ENCODE measurements at regions not wholly inside any gene's neighbourhood (a gene's known extent, or its start where the extent isn't known, plus 50 kb on each side); places are given as distances from the start of the nearest gene placed in this dataset.

- Histone ChIP-seq H3K27me3 (ENCODE audit: insufficient read depth, low read length) (no peaks in the 10 kb centered on the region), H2AFZ (ENCODE audit: low read length) (peak overlapping the region; percentile 86), H3K36me3 (ENCODE audit: insufficient read depth, low read length) (no peaks in the 10 kb centered on the region), H3K9me3 (ENCODE audit: low read depth, low read length) (no peaks in the 10 kb centered on the region), H3K4me2 (ENCODE audit: insufficient read depth, low read length) (peak overlapping the region; percentile 67), H4K20me1 (ENCODE audit: insufficient read depth, low read length) (no peaks in the 10 kb centered on the region), H3K27ac (ENCODE audit: low read depth, low read length) (peak overlapping the region; percentile 33), H3K4me3 (ENCODE audit: insufficient read depth, low read length) (peak overlapping the region; percentile 22), H3K79me2 (ENCODE audit: insufficient read depth, low read length) (no peaks in the 10 kb centered on the region), H3K4me1 (ENCODE audit: insufficient read depth, low read length) (peaks cover 14% of the 10 kb centered on the region)
- DNase-seq (ENCODE audit: insufficient read length, low spot score, missing footprints): peak; percentile 87
- TF ChIP-seq CTCF (IDR thresholded peaks at IDR 0.05; ENCODE audit: extremely low read depth, low read depth, low read length): no peak
Measured at GRCh38 chr10:31157123-31158010, 125.7 kb upstream of the ZNF438 start.

- no peaks in the 10 kb centered on the region for H4K20me1 ChIP-seq (ENCODE audit: insufficient read depth, low read length)
- H3K79me2 ChIP-seq (ENCODE audit: insufficient read depth, low read length): no peaks in the 10 kb centered on the region
- TF ChIP-seq CTCF (IDR thresholded peaks at IDR 0.05; ENCODE audit: extremely low read depth, low read depth, low read length): no peak
- peak overlapping the region; percentile 67 for H3K4me2 ChIP-seq (ENCODE audit: insufficient read depth, low read length)
- H3K9me3 ChIP-seq (ENCODE audit: low read depth, low read length): no peaks in the 10 kb centered on the region
- no peaks in the 10 kb centered on the region for H3K27me3 ChIP-seq (ENCODE audit: insufficient read depth, low read length)
- H3K4me3 ChIP-seq (ENCODE audit: insufficient read depth, low read length): no peak overlapping the region
- H3K4me1 ChIP-seq (ENCODE audit: insufficient read depth, low read length): peaks cover 14% of the 10 kb centered on the region
- H3K36me3 ChIP-seq (ENCODE audit: insufficient read depth, low read length): no peaks in the 10 kb centered on the region
- H2AFZ ChIP-seq (ENCODE audit: low read length): peak overlapping the region; percentile 86
- DNase-seq (ENCODE audit: insufficient read length, low spot score, missing footprints): no peak
- H3K27ac ChIP-seq (ENCODE audit: low read depth, low read length): peak overlapping the region; percentile 33
Measured at GRCh38 chr10:31158011-31158658, 126.5 kb upstream of the ZNF438 start.

- Histone ChIP-seq H3K36me3 (ENCODE audit: insufficient read depth, low read length) (no peaks in the 10 kb centered on the region), H3K4me2 (ENCODE audit: insufficient read depth, low read length) (no peak overlapping the region), H4K20me1 (ENCODE audit: insufficient read depth, low read length) (no peaks in the 10 kb centered on the region), H3K79me2 (ENCODE audit: insufficient read depth, low read length) (no peaks in the 10 kb centered on the region), H3K4me3 (ENCODE audit: insufficient read depth, low read length) (no peak overlapping the region), H3K27me3 (ENCODE audit: insufficient read depth, low read length) (no peaks in the 10 kb centered on the region), H3K4me1 (ENCODE audit: insufficient read depth, low read length) (no peaks in the 10 kb centered on the region), H2AFZ (ENCODE audit: low read length) (no peak overlapping the region), H3K27ac (ENCODE audit: low read depth, low read length) (no peak overlapping the region), H3K9me3 (ENCODE audit: low read depth, low read length) (no peaks in the 10 kb centered on the region)
- TF ChIP-seq CTCF (IDR thresholded peaks at IDR 0.05; ENCODE audit: extremely low read depth, low read depth, low read length): no peak
- DNase-seq (ENCODE audit: insufficient read length, low spot score, missing footprints): no peak
Measured at GRCh38 chr10:31166606-31167005, 134.9 kb upstream of the ZNF438 start.

GRCh38 chr10:31170636-31171035 is 139.0 kb upstream of the ZNF438 start:
- Histone ChIP-seq H2AFZ (ENCODE audit: low read length) (no peak overlapping the region), H3K27me3 (ENCODE audit: insufficient read depth, low read length) (no peaks in the 10 kb centered on the region), H3K36me3 (ENCODE audit: insufficient read depth, low read length) (no peaks in the 10 kb centered on the region), H3K4me2 (ENCODE audit: insufficient read depth, low read length) (no peak overlapping the region), H4K20me1 (ENCODE audit: insufficient read depth, low read length) (no peaks in the 10 kb centered on the region), H3K4me1 (ENCODE audit: insufficient read depth, low read length) (no peaks in the 10 kb centered on the region), H3K4me3 (ENCODE audit: insufficient read depth, low read length) (no peak overlapping the region), H3K9me3 (ENCODE audit: low read depth, low read length) (no peaks in the 10 kb centered on the region), H3K79me2 (ENCODE audit: insufficient read depth, low read length) (no peaks in the 10 kb centered on the region), H3K27ac (ENCODE audit: low read depth, low read length) (no peak overlapping the region)
- DNase-seq (ENCODE audit: insufficient read length, low spot score, missing footprints): no peak
- TF ChIP-seq CTCF (IDR thresholded peaks at IDR 0.05; ENCODE audit: extremely low read depth, low read depth, low read length): no peak
